Urinary bladder (tissue), 3 donors: ENCODE measurements at regions not wholly inside any gene's neighbourhood (a gene's known extent, or its start where the extent isn't known, plus 50 kb on each side); places are given as distances from the start of the nearest gene placed in this dataset.

Experiments used
- DNase-seq: peaks from one replicate; pipeline ENCODE4 v3.0.0-alpha.2; 2015; ENCODE audit errors: extremely low spot score
- H3K27ac ChIP-seq: one replicate; pipeline ENCODE4 v1.5.1; 2013; ENCODE audit warnings: low read depth, mild to moderate bottlenecking, moderate library complexity
- H3K36me3 ChIP-seq: one replicate; pipeline ENCODE4 v1.6.1; 2013; ENCODE audit warnings: mild to moderate bottlenecking, moderate library complexity; ENCODE audit not compliant: insufficient read depth
- H3K4me1 ChIP-seq: one replicate; pipeline ENCODE4 v1.6.1; 2013; ENCODE audit warnings: mild to moderate bottlenecking, moderate library complexity; ENCODE audit not compliant: insufficient read depth
- H3K4me3 ChIP-seq: one replicate; pipeline ENCODE4 v1.5.1; 2013; ENCODE audit warnings: low read depth, low read length
- WGBS: extraction: QIAGEN DNeasy Blood & Tissue Kit; methylation state at CpG from one replicate; pipeline ENCODE4 v1.1.7; 2013; 5-methylcytosine and 5-hydroxymethylcytosine counted together
- donor health status: healthy with polysubstance abuse.
- donor health status: healthy.

GRCh38 chr12:60921541-60921940 lies 1325.7 kb downstream of the SLC16A7 start:
- no peaks in the 10 kb centered on the region for H3K36me3 ChIP-seq
- no peak overlapping the region for H3K27ac ChIP-seq
- H3K4me1 ChIP-seq = no peaks in the 10 kb centered on the region
- no peak overlapping the region for H3K4me3 ChIP-seq
- DNase-seq = no peak
- WGBS = 76% methylated on average over 4 of the region's 4 CpGs

GRCh38 chr12:60926256-60926655 lies 1330.4 kb downstream of the SLC16A7 start:
- no peak for DNase-seq
- Histone ChIP-seq H3K27ac (no peak overlapping the region), H3K36me3 (no peaks in the 10 kb centered on the region), H3K4me1 (no peaks in the 10 kb centered on the region), H3K4me3 (no peak overlapping the region)
- WGBS = 26% methylated on average over 1 of the region's 1 CpG

- H3K36me3 ChIP-seq = no peaks in the 10 kb centered on the region
- no peak for DNase-seq
Measured at GRCh38 chr12:60930151-60930550, 1330.1 kb upstream of the USP15 start.

GRCh38 chr12:60935981-60936761 lies 1324.0 kb upstream of the USP15 start:
- Histone ChIP-seq H3K27ac (no peak overlapping the region), H3K4me3 (no peak overlapping the region), H3K4me1 (no peaks in the 10 kb centered on the region), H3K36me3 (no peaks in the 10 kb centered on the region)
- WGBS = 96% methylated on average over 8 of the region's 8 CpGs
- no peak for DNase-seq

More at GRCh38 chr12:60930151-60930550, 1330.1 kb upstream of the USP15 start:
- Histone ChIP-seq H3K4me3 (no peak overlapping the region), H3K4me1 (no peaks in the 10 kb centered on the region), H3K27ac (no peak overlapping the region)

GRCh38 chr12:60947533-60947932 lies 1312.7 kb upstream of the USP15 start:
- 94% methylated on average over 2 of the region's 2 CpGs for WGBS
- H3K36me3 ChIP-seq = no peaks in the 10 kb centered on the region
- H3K4me3 ChIP-seq = no peak overlapping the region
- no peak for DNase-seq
- H3K4me1 ChIP-seq = no peaks in the 10 kb centered on the region
- no peak overlapping the region for H3K27ac ChIP-seq

GRCh38 chr12:60967128-60967527 lies 1293.1 kb upstream of the USP15 start:
- Histone ChIP-seq H3K27ac (no peak overlapping the region), H3K36me3 (no peaks in the 10 kb centered on the region), H3K4me3 (no peak overlapping the region), H3K4me1 (no peaks in the 10 kb centered on the region)
- no peak for DNase-seq

GRCh38 chr12:60977966-60978365 lies 1282.2 kb upstream of the USP15 start:
- 29% methylated on average over 3 of the region's 3 CpGs for WGBS
- DNase-seq = no peak

GRCh38 chr12:60980558-60980957 lies 1279.6 kb upstream of the USP15 start:
- H3K36me3 ChIP-seq = no peaks in the 10 kb centered on the region
- H3K4me3 ChIP-seq = no peak overlapping the region
- no peak overlapping the region for H3K27ac ChIP-seq
- no peaks in the 10 kb centered on the region for H3K4me1 ChIP-seq
- no peak for DNase-seq
- 60% methylated on average over 1 of the region's 1 CpG for WGBS

More at GRCh38 chr12:60977966-60978365, 1282.2 kb upstream of the USP15 start:
- Histone ChIP-seq H3K36me3 (no peaks in the 10 kb centered on the region), H3K27ac (no peak overlapping the region), H3K4me3 (no peak overlapping the region), H3K4me1 (no peaks in the 10 kb centered on the region)

GRCh38 chr12:60981473-60981872 lies 1278.7 kb upstream of the USP15 start:
- DNase-seq = no peak
- no peaks in the 10 kb centered on the region for H3K36me3 ChIP-seq
- no peak overlapping the region for H3K27ac ChIP-seq
- WGBS = 71% methylated on average over 2 of the region's 2 CpGs
- H3K4me3 ChIP-seq = no peak overlapping the region
- no peaks in the 10 kb centered on the region for H3K4me1 ChIP-seq

- Histone ChIP-seq H3K27ac (no peak overlapping the region), H3K4me1 (no peaks in the 10 kb centered on the region), H3K4me3 (no peak overlapping the region), H3K36me3 (no peaks in the 10 kb centered on the region)
- 75% methylated on average over 2 of the region's 2 CpGs for WGBS
- no peak for DNase-seq
Measured at GRCh38 chr12:60992087-60992486, 1268.1 kb upstream of the USP15 start.

GRCh38 chr12:60995256-60995825 lies 1264.9 kb upstream of the USP15 start:
- Histone ChIP-seq H3K4me1 (no peaks in the 10 kb centered on the region), H3K4me3 (no peak overlapping the region), H3K27ac (no peak overlapping the region), H3K36me3 (no peaks in the 10 kb centered on the region)
- DNase-seq = no peak
- WGBS = 82% methylated on average over 1 of the region's 1 CpG

- H3K27ac ChIP-seq = no peak overlapping the region
- no peaks in the 10 kb centered on the region for H3K36me3 ChIP-seq
- H3K4me1 ChIP-seq = no peaks in the 10 kb centered on the region
- no peak overlapping the region for H3K4me3 ChIP-seq
- 76% methylated on average over 1 of the region's 1 CpG for WGBS
- DNase-seq = no peak
Measured at GRCh38 chr12:60997869-60998378, 1262.3 kb upstream of the USP15 start.

- Histone ChIP-seq H3K27ac (no peak overlapping the region), H3K36me3 (no peaks in the 10 kb centered on the region), H3K4me3 (no peak overlapping the region), H3K4me1 (no peaks in the 10 kb centered on the region)
- DNase-seq = no peak
- 83% methylated on average over 2 of the region's 2 CpGs for WGBS
Measured at GRCh38 chr12:61009192-61009591, 1251.0 kb upstream of the USP15 start.

GRCh38 chr12:61011767-61012423 lies 1248.3 kb upstream of the USP15 start:
- H3K4me1 ChIP-seq = no peaks in the 10 kb centered on the region
- H3K36me3 ChIP-seq = no peaks in the 10 kb centered on the region
- DNase-seq = no peak
- H3K4me3 ChIP-seq = no peak overlapping the region
- H3K27ac ChIP-seq = no peak overlapping the region
- WGBS = 82% methylated on average over 2 of the region's 2 CpGs
